ENCODE measurements at regions not wholly inside any gene's neighbourhood (a gene's known extent, or its start where the extent isn't known, plus 50 kb on each side); places are given as distances from the start of the nearest gene placed in this dataset.

DNA sequence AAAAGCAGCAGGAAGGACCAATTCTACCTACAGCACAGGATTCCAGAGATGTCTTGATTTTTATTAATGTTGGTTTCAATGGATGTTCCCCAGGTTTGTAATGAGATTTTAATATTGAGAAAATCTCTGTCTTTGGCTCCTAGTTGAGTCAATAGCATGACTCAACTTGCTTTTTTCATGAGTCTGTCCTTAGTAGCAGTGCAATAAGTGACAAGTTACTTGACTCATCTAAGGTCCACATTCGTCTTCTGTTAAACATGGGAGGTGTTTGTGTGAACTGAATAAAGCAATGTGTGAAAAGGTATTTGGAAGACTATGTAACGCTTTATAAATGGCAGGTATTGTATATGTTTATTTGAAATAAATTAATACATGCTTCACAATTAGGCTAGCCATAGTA is 645.0 kb upstream of the PTBP2 start:
- Histone ChIP-seq H3K9ac (ENCODE audit: low read depth in 1 of 2, low read length in 2 of 2) (no peak overlapping the region), H3K4me1 (ENCODE audit: control insufficient read depth in 4 of 4, insufficient read depth in 4 of 4, low read length in 3 of 4) (no peaks in the 10 kb centered on the region), H3K36me3 (ENCODE audit: control insufficient read depth in 4 of 4, insufficient read depth in 3 of 4, low read depth in 1 of 4, low read length in 3 of 4) (no peaks in the 10 kb centered on the region), H3K27me3 (ENCODE audit: control insufficient read depth in 4 of 4, insufficient read depth in 4 of 4, low read length in 3 of 4) (no peaks in the 10 kb centered on the region), H3K4me3 (ENCODE audit: low read depth in 1 of 3, low read length in 3 of 3) (no peak overlapping the region), H3K27ac (ENCODE audit: low read depth in 1 of 2, low read length in 2 of 2) (no peak overlapping the region), H3K9me3 (ENCODE audit: control insufficient read depth in 4 of 4, low read length in 3 of 4) (no peaks in the 10 kb centered on the region)
- DNase-seq (ENCODE audit: low spot score) = no peak
- 78% methylated on average over 2 of the region's 2 CpGs for WGBS
- TF ChIP-seq NR2F2 (IDR thresholded peaks at IDR 0.05) (no peak), FOXA1 (IDR thresholded peaks at IDR 0.05) (no peak), EGR1 (IDR thresholded peaks at IDR 0.05; ENCODE audit: low read depth in 2 of 2) (no peak), TAF1 (conservative IDR thresholded peaks at IDR 0.05) (no peak), RXRA (IDR thresholded peaks at IDR 0.05) (no peak), FOXA2 (IDR thresholded peaks at IDR 0.05) (no peak), SP1 (IDR thresholded peaks at IDR 0.05) (no peak), HNF4A (conservative IDR thresholded peaks at IDR 0.05) (no peak), YY1 (IDR thresholded peaks at IDR 0.05) (no peak), GABPA (IDR thresholded peaks at IDR 0.05 in 1 of 2, conservative IDR thresholded peaks at IDR 0.05 in 1 of 2) (no peak), RAD21 (IDR thresholded peaks at IDR 0.05) (no peak), JUND (IDR thresholded peaks at IDR 0.05) (no peak), HNF4G (IDR thresholded peaks at IDR 0.05) (no peak)
- TF ChIP-seq, protein P1, sequence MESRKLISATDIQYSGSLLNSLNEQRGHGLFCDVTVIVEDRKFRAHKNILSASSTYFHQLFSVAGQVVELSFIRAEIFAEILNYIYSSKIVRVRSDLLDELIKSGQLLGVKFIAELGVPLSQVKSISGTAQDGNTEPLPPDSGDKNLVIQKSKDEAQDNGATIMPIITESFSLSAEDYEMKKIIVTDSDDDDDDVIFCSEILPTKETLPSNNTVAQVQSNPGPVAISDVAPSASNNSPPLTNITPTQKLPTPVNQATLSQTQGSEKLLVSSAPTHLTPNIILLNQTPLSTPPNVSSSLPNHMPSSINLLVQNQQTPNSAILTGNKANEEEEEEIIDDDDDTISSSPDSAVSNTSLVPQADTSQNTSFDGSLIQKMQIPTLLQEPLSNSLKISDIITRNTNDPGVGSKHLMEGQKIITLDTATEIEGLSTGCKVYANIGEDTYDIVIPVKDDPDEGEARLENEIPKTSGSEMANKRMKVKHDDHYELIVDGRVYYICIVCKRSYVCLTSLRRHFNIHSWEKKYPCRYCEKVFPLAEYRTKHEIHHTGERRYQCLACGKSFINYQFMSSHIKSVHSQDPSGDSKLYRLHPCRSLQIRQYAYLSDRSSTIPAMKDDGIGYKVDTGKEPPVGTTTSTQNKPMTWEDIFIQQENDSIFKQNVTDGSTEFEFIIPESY (IDR thresholded peaks at IDR 0.05) = no peak
- TF ChIP-seq, protein P2, sequence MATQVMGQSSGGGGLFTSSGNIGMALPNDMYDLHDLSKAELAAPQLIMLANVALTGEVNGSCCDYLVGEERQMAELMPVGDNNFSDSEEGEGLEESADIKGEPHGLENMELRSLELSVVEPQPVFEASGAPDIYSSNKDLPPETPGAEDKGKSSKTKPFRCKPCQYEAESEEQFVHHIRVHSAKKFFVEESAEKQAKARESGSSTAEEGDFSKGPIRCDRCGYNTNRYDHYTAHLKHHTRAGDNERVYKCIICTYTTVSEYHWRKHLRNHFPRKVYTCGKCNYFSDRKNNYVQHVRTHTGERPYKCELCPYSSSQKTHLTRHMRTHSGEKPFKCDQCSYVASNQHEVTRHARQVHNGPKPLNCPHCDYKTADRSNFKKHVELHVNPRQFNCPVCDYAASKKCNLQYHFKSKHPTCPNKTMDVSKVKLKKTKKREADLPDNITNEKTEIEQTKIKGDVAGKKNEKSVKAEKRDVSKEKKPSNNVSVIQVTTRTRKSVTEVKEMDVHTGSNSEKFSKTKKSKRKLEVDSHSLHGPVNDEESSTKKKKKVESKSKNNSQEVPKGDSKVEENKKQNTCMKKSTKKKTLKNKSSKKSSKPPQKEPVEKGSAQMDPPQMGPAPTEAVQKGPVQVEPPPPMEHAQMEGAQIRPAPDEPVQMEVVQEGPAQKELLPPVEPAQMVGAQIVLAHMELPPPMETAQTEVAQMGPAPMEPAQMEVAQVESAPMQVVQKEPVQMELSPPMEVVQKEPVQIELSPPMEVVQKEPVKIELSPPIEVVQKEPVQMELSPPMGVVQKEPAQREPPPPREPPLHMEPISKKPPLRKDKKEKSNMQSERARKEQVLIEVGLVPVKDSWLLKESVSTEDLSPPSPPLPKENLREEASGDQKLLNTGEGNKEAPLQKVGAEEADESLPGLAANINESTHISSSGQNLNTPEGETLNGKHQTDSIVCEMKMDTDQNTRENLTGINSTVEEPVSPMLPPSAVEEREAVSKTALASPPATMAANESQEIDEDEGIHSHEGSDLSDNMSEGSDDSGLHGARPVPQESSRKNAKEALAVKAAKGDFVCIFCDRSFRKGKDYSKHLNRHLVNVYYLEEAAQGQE (IDR thresholded peaks at IDR 0.05) = no peak
- TF ChIP-seq, protein P3, sequence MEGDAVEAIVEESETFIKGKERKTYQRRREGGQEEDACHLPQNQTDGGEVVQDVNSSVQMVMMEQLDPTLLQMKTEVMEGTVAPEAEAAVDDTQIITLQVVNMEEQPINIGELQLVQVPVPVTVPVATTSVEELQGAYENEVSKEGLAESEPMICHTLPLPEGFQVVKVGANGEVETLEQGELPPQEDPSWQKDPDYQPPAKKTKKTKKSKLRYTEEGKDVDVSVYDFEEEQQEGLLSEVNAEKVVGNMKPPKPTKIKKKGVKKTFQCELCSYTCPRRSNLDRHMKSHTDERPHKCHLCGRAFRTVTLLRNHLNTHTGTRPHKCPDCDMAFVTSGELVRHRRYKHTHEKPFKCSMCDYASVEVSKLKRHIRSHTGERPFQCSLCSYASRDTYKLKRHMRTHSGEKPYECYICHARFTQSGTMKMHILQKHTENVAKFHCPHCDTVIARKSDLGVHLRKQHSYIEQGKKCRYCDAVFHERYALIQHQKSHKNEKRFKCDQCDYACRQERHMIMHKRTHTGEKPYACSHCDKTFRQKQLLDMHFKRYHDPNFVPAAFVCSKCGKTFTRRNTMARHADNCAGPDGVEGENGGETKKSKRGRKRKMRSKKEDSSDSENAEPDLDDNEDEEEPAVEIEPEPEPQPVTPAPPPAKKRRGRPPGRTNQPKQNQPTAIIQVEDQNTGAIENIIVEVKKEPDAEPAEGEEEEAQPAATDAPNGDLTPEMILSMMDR (IDR thresholded peaks at IDR 0.05; ENCODE audit: low read depth, low read length, missing input control) = no peak
- TF ChIP-seq, protein P4, sequence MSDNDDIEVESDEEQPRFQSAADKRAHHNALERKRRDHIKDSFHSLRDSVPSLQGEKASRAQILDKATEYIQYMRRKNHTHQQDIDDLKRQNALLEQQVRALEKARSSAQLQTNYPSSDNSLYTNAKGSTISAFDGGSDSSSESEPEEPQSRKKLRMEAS (IDR thresholded peaks at IDR 0.05) = no peak
- TF ChIP-seq, protein P5, sequence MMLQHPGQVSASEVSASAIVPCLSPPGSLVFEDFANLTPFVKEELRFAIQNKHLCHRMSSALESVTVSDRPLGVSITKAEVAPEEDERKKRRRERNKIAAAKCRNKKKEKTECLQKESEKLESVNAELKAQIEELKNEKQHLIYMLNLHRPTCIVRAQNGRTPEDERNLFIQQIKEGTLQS (IDR thresholded peaks at IDR 0.05) = no peak

All from liver (tissue), 8 donors.